ENCODE measurements at regions not wholly inside any gene's neighbourhood (a gene's known extent, or its start where the extent isn't known, plus 50 kb on each side); places are given as distances from the start of the nearest gene placed in this dataset.

DNA sequence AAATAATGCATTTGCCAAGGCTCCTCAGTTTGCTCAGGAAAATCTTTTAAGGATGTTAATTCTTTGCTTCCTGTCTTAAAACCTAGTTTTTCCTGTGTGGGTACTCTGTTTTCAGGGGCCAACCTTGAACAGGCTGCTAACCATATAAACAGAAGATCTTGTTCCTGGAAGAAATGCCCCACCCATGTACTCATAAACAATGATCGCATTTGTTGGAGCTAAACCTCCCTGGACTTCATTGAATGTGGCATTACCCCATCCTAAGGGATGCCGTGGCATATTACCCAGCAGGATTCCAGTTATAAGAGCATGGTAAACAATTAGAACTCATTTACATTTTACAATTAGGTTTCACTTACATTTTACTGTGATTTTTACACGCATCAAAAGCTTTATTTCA lies 436.0 kb downstream of the ZNF608 start:
- Histone ChIP-seq H3K4me1 (ENCODE audit: insufficient read depth, low read length, poor library complexity, severe bottlenecking) (no peaks in the 10 kb centered on the region), H3K36me3 (ENCODE audit: insufficient read depth, low read length) (no peaks in the 10 kb centered on the region), H3K9me3 (ENCODE audit: low read length) (no peaks in the 10 kb centered on the region), H3K9me2 (ENCODE audit: insufficient read depth, low read length) (no peaks in the 10 kb centered on the region), H3K79me2 (ENCODE audit: insufficient read depth, low read depth, low read length) (no peaks in the 10 kb centered on the region), H3K4me2 (ENCODE audit: low read length) (no peak overlapping the region), H3K4me3 (ENCODE audit: low read depth, low read length, poor library complexity, severe bottlenecking) (no peak overlapping the region), H3K27ac (ENCODE audit: low read depth, low read length, poor library complexity, severe bottlenecking) (no peak overlapping the region), H4K20me1 (ENCODE audit: insufficient read depth, low read length) (no peaks in the 10 kb centered on the region), H2AFZ (ENCODE audit: low read length) (no peak overlapping the region)
- intact Hi-C loops (cut with micrococcal nuclease; ENCODE audit: unreplicated experiment): no loop called here
- DNase-seq (ENCODE audit: low spot score): no peak
- ChIA-PET CTCF (ENCODE audit: unreplicated experiment) (no interaction called here), POLR2A (interaction anchor here (1.2 to 1.3 kb wide), 2 partner anchors 9 to 16 kb away, joined by 3 read pairs; no protein-coding TSS in a partner anchor)
- TF ChIP-seq EZH2phosphoT487 (IDR thresholded peaks at IDR 0.05; ENCODE audit: borderline replicate concordance, low read depth, low read length): no peak
- TF ChIP-seq, protein P1, sequence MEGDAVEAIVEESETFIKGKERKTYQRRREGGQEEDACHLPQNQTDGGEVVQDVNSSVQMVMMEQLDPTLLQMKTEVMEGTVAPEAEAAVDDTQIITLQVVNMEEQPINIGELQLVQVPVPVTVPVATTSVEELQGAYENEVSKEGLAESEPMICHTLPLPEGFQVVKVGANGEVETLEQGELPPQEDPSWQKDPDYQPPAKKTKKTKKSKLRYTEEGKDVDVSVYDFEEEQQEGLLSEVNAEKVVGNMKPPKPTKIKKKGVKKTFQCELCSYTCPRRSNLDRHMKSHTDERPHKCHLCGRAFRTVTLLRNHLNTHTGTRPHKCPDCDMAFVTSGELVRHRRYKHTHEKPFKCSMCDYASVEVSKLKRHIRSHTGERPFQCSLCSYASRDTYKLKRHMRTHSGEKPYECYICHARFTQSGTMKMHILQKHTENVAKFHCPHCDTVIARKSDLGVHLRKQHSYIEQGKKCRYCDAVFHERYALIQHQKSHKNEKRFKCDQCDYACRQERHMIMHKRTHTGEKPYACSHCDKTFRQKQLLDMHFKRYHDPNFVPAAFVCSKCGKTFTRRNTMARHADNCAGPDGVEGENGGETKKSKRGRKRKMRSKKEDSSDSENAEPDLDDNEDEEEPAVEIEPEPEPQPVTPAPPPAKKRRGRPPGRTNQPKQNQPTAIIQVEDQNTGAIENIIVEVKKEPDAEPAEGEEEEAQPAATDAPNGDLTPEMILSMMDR (conservative IDR thresholded peaks at IDR 0.05; ENCODE audit: low read length): no peak
- BruUV-seq (replicated peaks): no TSS peak

DNA sequence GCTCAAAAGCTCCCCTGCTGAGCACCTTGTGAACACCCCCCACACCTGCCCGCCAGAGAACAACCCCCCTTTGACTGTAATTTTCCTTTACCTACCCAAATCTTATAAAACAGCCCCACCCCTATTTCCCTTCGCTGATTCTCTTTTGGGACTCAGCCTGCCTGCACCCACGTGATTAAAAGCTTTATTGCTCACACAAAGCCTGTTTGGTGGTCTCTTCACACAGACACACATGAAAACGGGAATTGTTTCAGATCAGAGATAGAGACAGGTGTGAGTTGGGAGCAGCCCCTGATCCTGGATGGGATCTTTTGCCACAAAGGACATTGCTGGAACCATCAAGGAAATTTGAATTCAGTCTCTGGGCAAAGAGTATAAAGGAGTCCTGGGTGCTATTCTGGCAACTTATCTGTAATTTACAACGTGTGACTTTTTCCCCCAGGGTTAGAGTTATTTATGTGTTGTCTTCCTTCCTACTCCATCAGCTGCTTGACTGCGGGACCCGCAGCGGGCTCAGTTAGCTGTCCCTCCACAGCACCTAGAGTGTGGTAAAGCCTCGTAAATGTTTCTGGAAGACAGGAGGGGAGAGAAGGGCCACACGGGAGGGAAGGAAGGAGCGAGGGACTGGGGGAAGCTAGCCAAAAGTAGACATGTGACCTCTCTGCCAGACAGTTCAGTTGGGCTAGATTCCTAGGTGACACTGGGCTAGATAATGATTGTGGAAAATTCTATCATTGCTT lies 437.0 kb downstream of the ZNF608 start:
- H3K79me2 ChIP-seq (ENCODE audit: insufficient read depth, low read depth, low read length): no peaks in the 10 kb centered on the region
- ChIA-PET POLR2A (no interaction called here), CTCF (ENCODE audit: unreplicated experiment) (no interaction called here)
- H3K27ac ChIP-seq (ENCODE audit: low read depth, low read length, poor library complexity, severe bottlenecking): no peak overlapping the region
- no peak overlapping the region for H3K4me2 ChIP-seq (ENCODE audit: low read length)
- no peak overlapping the region for H3K4me3 ChIP-seq (ENCODE audit: low read depth, low read length, poor library complexity, severe bottlenecking)
- no peaks in the 10 kb centered on the region for H3K36me3 ChIP-seq (ENCODE audit: insufficient read depth, low read length)
- intact Hi-C loops (cut with micrococcal nuclease; ENCODE audit: unreplicated experiment): no loop called here
- H3K9me3 ChIP-seq (ENCODE audit: low read length): no peaks in the 10 kb centered on the region
- no peaks in the 10 kb centered on the region for H3K9me2 ChIP-seq (ENCODE audit: insufficient read depth, low read length)
- DNase-seq (ENCODE audit: low spot score): no peak
- H4K20me1 ChIP-seq (ENCODE audit: insufficient read depth, low read length): no peaks in the 10 kb centered on the region
- no TSS peak for BruUV-seq (replicated peaks)
- H2AFZ ChIP-seq (ENCODE audit: low read length): no peak overlapping the region
- no peaks in the 10 kb centered on the region for H3K4me1 ChIP-seq (ENCODE audit: insufficient read depth, low read length, poor library complexity, severe bottlenecking)
- TF ChIP-seq, protein P1 (conservative IDR thresholded peaks at IDR 0.05; ENCODE audit: low read length): no peak
- TF ChIP-seq EZH2phosphoT487 (IDR thresholded peaks at IDR 0.05; ENCODE audit: borderline replicate concordance, low read depth, low read length): no peak

DNA sequence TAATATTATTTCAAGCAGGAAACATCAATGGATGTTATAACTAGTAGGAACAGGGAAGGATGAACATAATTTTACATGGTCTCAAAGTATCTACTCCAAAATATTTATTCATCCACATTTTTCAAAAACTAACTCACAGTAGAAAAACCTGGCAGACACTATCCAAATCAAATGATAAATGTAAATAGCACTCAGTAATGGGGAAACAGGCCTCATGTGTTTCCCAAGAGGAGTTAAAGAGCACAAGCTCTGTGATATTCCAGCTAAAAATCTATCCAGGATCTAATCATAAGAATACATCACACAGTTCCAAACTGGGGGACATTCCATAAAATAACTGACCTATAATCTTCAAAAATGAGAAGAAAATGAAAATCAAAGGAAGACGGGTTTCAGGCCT lies 443.1 kb downstream of the ZNF608 start:
- H2AFZ ChIP-seq (ENCODE audit: low read length): no peak overlapping the region
- no peaks in the 10 kb centered on the region for H3K36me3 ChIP-seq (ENCODE audit: insufficient read depth, low read length)
- no peak overlapping the region for H3K27ac ChIP-seq (ENCODE audit: low read depth, low read length, poor library complexity, severe bottlenecking)
- no peak overlapping the region for H3K4me2 ChIP-seq (ENCODE audit: low read length)
- TF ChIP-seq EZH2phosphoT487 (IDR thresholded peaks at IDR 0.05; ENCODE audit: borderline replicate concordance, low read depth, low read length): no peak
- TF ChIP-seq, protein P1 (conservative IDR thresholded peaks at IDR 0.05; ENCODE audit: low read length): no peak
- intact Hi-C loops (cut with micrococcal nuclease; ENCODE audit: unreplicated experiment): no loop called here
- DNase-seq (ENCODE audit: low spot score): no peak
- ChIA-PET CTCF (ENCODE audit: unreplicated experiment) (no interaction called here), POLR2A (interaction anchor here (0.6 to 0.7 kb wide), 3 partner anchors 10 to 1040 kb away, joined by 3 read pairs; no protein-coding TSS in a partner anchor)
- H3K79me2 ChIP-seq (ENCODE audit: insufficient read depth, low read depth, low read length): no peaks in the 10 kb centered on the region
- H3K9me2 ChIP-seq (ENCODE audit: insufficient read depth, low read length): no peaks in the 10 kb centered on the region
- H4K20me1 ChIP-seq (ENCODE audit: insufficient read depth, low read length): no peaks in the 10 kb centered on the region
- no peak overlapping the region for H3K4me3 ChIP-seq (ENCODE audit: low read depth, low read length, poor library complexity, severe bottlenecking)
- no peaks in the 10 kb centered on the region for H3K9me3 ChIP-seq (ENCODE audit: low read length)
- H3K4me1 ChIP-seq (ENCODE audit: insufficient read depth, low read length, poor library complexity, severe bottlenecking): no peaks in the 10 kb centered on the region
- no TSS peak for BruUV-seq (replicated peaks)
